ENCODE measurements at regions not wholly inside any gene's neighbourhood (a gene's known extent, or its start where the extent isn't known, plus 50 kb on each side); places are given as distances from the start of the nearest gene placed in this dataset.

DNA sequence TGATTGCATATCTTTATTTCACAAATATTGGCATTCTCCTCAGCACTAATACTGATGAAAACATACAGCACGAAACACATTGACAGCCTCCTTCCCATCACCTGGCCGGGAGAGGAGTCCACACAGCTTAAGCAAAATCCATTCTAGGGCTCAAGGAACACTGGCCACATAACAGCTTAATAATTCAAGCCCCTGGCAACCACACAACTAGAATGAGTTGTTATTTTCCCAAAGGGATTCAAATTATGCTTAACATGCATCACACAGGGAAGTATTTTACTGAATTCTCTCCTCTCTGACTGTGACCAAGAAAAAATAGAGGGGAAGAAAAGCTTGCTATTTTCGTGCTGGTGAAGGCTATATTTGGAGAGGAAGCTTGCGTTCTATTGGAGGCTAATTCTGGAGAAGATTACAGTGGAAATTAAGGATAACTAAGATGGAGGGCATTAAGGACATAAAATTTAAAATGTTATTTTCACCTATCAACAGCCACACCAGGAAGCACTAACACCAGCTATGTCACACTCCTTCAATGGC, 198.5 kb downstream of the ADGRG6 start:
- DNase-seq = no peak

DNA sequence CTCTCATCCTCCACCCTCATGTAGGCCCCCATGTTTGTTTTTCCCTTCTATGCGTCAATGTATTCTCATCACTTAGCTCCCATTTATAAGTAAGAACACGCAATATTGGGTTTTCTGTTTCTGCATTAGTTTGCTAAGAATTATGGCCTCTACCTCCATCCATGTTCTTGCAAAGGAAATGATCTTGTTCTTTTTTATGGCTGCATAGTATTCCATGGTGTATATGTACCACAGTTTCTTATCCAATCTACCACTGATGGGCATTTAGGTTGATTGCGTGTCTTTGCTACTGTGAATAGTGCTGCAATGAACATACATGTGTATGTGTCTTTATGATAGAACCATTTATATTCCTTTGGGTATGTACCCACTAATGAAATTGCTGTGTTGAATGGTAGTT, 200.0 kb downstream of the ADGRG6 start:
- no peak for DNase-seq

DNA sequence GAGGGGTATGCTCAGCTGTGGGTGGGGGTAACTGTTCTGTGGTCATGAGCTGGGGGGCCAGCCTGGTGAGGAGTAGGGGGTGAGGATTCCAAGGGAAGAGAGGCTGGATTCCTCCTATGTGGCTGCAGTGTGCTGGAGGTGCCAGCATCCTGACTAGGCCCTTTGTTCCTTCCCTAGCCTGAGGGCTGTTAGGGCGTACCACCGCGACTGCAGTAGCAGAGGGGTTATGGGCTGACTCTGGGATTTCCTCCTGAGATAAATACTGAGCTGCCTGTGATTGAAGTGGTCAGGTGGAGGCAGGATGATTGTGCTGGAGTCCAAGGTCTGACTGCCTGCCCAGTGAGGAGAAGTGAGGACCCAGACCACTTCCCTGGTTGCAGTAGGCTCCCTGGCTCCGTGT, 205.3 kb downstream of the ADGRG6 start:
- no peak for DNase-seq

- DNase-seq = no peak
Observed at GRCh38 chr6:142510211-142510610, 208.4 kb downstream of the ADGRG6 start.

- DNase-seq = no peak
Observed at GRCh38 chr6:142518126-142518525, 216.3 kb downstream of the ADGRG6 start.

- DNase-seq = no peak
Observed at GRCh38 chr6:142518761-142519160, 217.0 kb downstream of the ADGRG6 start.

DNA sequence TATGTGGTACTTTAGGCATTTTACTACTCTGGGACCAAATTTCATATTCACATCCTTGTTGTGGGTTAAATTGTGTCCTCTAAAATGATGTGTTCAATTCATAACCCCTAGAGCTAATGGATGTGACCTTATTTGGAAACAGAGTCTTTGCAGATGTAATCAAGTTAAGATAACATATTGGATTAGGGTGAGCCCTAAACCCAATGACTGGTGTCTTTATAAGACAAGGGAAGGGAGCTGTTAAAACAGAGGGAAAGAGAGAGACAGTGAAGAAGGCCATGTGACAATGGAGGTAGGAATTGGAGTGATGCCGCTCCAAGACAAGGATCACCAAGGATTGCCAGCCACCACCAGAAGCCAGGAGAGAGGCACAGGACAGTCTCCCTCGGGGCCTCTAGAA, 220.0 kb downstream of the ADGRG6 start:
- no peak for DNase-seq

DNA sequence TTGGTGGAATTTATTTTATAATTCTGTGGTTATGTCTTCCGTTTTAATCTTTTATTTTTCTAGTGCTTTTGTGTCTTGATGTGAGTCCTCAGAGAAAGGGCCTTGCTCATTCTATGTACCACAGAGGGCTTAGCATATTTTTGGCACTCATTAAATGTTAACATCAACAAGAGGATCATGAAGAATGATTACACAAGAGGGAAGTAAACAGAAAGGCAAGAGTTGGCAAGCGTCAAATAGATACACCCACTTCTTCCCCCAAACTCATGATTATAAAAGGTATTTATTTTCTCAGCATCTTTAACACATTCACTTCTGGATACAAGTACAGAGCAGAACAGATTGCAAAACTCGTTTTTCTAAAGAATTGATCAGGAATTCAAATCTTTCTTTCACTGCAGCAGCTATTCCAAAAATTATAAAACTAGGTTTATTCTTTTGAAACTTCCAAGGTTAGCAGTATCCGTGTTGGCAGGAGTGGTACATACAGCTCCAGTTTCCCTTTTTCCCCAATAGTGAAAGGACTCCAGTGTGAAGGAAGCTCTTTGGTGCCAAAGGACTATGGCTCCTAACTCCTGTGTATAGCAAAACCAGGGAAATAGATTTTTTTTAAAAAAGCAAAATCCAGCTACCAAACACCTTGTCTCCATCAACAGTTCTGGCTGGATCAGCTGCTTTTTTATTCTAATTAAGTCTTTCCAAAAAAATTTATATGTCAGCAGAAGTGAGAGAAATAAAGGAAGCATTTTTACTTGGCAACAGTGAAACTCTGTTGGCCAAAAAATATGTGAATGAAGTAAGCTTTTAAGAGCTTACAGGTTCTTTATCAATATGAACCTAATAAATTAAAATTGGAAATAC, 221.9 kb downstream of the ADGRG6 start:
- DNase-seq = no peak

DNA sequence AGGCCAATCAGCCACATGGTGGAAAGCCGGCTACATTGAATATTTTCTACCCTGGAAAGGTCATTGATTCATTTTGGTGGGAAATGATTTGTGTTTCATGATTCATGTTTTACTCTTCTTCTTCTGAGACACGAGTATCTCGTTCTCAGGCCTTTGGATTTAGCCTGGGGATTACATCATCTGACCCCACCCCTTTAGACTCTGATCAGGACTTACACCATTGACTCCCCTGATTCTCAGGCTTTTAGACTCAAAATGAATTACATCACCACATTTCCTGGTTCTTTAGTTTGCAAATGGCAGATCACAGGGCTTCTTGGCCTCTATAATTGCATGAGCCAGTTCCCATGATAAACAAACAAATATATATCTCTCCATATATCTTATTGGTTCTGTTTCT, 228.8 kb downstream of the ADGRG6 start:
- no peak for DNase-seq

DNA sequence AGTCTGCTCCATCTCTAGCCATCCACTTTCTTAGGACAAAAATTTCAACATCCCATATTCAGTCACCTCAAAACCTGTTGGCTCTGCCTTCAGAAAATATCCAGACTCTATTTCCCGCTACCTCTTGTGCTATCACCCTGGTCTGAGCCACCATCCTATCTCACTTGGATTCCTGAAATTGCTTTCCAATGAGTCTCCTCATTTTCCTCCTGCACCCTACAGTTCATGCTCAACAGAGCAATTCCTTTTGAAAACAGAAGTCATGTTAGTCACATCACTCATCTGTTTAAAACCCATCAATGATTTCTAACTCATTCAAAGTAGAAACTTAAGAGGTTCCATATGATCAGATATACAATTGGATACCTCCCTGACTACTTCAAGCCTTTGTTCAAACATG, 229.9 kb downstream of the ADGRG6 start:
- no peak for DNase-seq

GRCh38 chr6:142534076-142534475, 232.3 kb downstream of the ADGRG6 start:
- no peak for DNase-seq

DNA sequence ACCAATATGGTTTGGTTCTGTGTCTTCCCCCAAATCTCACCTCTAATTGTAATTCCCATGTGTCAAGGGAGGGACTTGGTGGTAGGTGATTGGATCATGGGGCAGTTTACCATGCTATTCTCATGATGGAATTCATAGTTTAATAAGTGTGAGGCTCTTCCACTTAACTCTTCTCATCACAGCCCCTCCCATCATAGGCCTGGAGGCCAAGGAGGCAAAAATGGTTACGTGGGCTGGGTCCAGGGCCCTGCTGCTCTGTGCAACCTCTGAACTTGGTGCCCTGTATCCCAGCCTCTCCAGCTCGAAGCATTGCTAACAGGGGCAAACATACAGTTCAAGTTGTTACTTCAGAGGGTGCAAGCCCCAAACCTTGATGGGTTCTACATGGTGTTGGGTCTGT, 232.7 kb downstream of the ADGRG6 start:
- DNase-seq = no peak

GRCh38 chr6:142537612-142538478, 236.0 kb downstream of the ADGRG6 start:
- DNase-seq = no peak

- DNase-seq = no peak
Observed at GRCh38 chr6:142542704-142543233, 241.0 kb downstream of the ADGRG6 start.

- no peak for DNase-seq
Observed at GRCh38 chr6:142543606-142544005, 241.8 kb downstream of the ADGRG6 start.

GRCh38 chr6:142544199-142544838, 242.5 kb downstream of the ADGRG6 start:
- no peak for DNase-seq

DNA sequence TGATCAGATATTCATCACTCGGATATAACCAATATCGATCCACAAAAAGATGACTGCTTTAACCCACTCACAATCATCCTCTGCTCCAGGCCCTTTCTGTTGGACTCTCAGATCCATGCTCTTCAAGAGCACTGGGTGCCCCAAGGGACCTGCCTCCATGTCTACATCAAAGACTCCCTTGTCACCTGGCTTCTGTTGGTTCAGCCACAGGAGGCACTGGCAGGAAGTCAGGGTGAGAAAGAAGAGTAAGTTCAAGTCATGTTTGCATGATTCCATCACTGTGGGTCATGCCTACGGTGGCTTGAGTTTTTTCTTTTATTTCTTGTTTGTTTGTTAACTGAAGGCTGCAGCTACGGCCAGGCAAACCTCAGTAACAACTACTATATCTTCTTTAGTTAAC, 243.3 kb downstream of the ADGRG6 start:
- no peak for DNase-seq

GRCh38 chr6:142548566-142548965, 246.8 kb downstream of the ADGRG6 start:
- no peak for DNase-seq

DNA sequence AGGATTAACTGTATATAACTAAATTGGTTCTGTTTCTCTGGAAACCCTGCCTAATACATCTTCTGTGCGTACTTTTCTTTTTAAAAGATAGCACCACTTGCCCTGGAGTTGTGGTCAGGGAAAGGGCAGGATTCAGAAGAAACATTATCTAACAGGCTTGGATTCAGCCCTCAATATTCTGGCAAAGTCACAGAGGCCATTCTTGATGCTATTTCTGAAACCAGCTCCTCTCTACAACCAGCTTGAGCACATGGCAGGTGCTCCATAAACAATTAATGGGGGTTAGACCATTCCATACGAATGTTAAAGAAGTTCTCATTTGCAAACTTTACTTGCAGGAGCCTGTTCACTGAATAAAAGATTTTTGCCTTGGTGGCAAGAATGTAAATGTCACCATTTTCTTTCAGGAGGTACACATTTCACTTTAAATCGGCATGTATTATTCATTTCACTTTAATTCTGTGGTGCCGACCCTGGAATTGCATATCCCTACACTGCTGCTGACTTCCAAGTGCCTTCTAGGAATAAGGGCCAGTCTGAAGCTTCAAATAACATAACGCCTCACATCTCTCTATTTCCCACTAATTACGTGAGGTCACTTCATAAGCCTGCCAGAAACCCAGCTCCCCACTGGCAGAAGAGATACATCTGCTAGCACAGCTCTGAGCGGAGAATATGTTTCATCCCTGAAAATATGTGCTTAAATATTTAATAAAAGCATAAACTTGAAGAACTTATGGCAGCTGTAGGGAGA, 248.7 kb downstream of the ADGRG6 start:
- DNase-seq = no peak

DNA sequence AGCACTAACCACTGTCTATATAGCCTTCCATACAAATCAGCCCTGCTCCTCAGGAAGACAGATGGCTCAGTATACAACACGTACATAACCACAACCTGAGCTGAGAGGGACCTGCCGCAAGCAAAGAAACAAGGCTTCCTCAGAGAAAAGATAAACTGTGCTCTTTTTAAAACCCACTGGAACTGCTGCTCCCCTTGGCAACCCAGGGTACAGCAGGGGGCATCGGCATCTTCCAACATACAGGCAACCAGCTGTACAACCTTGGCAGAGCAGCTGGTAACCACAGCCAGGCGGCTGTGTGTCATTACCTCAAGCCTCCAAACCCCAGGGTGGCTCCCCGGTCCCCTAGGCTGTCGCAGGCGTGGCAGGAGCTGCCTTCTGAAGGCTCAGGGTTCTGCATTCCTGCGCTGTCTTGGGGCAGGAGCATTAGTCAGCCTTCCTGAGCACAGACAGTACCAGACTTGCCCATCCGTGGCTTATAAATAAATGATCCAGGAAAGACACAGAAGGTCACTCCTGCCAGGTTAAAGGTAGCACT, 249.5 kb downstream of the ADGRG6 start:
- DNase-seq = no peak

DNA sequence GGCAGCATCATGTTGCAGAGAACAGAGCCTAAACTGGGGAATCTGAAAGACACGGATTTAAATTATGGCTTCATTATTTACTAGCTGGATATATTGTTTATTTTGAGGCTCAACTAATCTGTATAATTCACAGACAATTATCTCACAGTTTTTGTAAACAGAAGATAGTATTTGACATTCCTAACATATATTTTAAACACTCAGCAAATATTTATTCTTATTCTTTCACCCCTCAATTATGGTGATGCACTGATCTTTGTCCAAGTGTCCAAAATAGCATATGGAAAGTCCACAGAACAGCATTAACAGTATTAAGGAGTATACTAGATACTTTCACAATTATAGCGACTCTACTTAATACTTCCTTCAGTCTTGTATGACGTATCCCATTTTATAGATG, 257.0 kb downstream of the ADGRG6 start:
- DNase-seq = no peak
